IMR-90 (cell line): ENCODE measurements at regions not wholly inside any gene's neighbourhood (a gene's known extent, or its start where the extent isn't known, plus 50 kb on each side); places are given as distances from the start of the nearest gene placed in this dataset.

ENCODE experiments used
- ATAC-seq: fragments of 200-7000 bp; cut with Tn5 transposase; 2 replicates; pipeline ENCODE4 v1.9.1; 2020; ENCODE audit warnings: low read depth, mild to moderate bottlenecking, moderate library complexity
- BruUV-seq: library from RNA; stranded (reverse); fragments of 400-500 nt; replicated peaks from 2 replicates; lab custom pipeline; 2021; lab: Mats Ljungman, UMichigan
- CTCF ChIA-PET: fragments of 300-600 bp; formaldehyde crosslinking; extraction: SDS; loops from one replicate; lab custom pipeline; 2021; ENCODE audit warnings: antibody characterized with exemption; lab: Yijun Ruan, JAX
- POLR2A ChIA-PET: fragments of 300-600 bp; sonication (Branson Sonifier 250); formaldehyde crosslinking; loops from one replicate; lab custom pipeline; 2022; ENCODE audit warnings: antibody characterized with exemption; ENCODE audit not compliant: unreplicated experiment; lab: Charles Lee
- DNase-seq: peaks from one replicate; pipeline ENCODE4 v3.0.0; 2013
- H2AFZ ChIP-seq: replicated peaks from 2 replicates; pipeline ENCODE3; 2013; ENCODE audit warnings: low read length, mild to moderate bottlenecking; ENCODE audit not compliant: poor library complexity
- H2AK5ac ChIP-seq: 2 replicates; pipeline ENCODE4 v1.6.1; 2013; ENCODE audit warnings: low read depth, low read length, inconsistent platforms
- H2AK9ac ChIP-seq: replicated peaks from 2 replicates; pipeline ENCODE3; 2013; ENCODE audit warnings: mild to moderate bottlenecking, low read depth, low read length, moderate library complexity; ENCODE audit not compliant: poor library complexity
- H2BK120ac ChIP-seq: 2 replicates; pipeline ENCODE4 v1.6.1; 2013; ENCODE audit warnings: low read depth, low read length, inconsistent platforms
- H2BK15ac ChIP-seq: 3 replicates; pipeline ENCODE4 v1.6.1; 2013; ENCODE audit warnings: low read depth, low read length, inconsistent platforms
- H2BK20ac ChIP-seq: 2 replicates; pipeline ENCODE4 v1.6.1; 2013; ENCODE audit warnings: low read depth, mild to moderate bottlenecking, inconsistent platforms, low read length, moderate library complexity
- H2BK5ac ChIP-seq: 2 replicates; pipeline ENCODE4 v1.6.1; 2013; ENCODE audit warnings: mild to moderate bottlenecking, low read depth, low read length, inconsistent platforms; ENCODE audit not compliant: poor library complexity, severe bottlenecking
- H3K14ac ChIP-seq: replicated peaks from 2 replicates; pipeline ENCODE4 v1.6.1; 2013; ENCODE audit warnings: low read depth, low read length, inconsistent platforms
- H3K18ac ChIP-seq: 2 replicates; pipeline ENCODE4 v1.6.1; 2013; ENCODE audit warnings: low read depth, low read length, control low read depth
- H3K23ac ChIP-seq: 2 replicates; pipeline ENCODE4 v1.6.1; 2013; ENCODE audit warnings: low read depth, low read length, inconsistent platforms
- H3K27ac ChIP-seq: 2 replicates; pipeline ENCODE4 v1.5.1; 2013; ENCODE audit warnings: mild to moderate bottlenecking, control low read depth, low read length; ENCODE audit not compliant: insufficient read depth
- H3K27me3 ChIP-seq: 2 replicates; pipeline ENCODE4 v1.6.1; 2013; ENCODE audit warnings: low read length; ENCODE audit not compliant: control insufficient read depth, insufficient read depth
- H3K36me3 ChIP-seq: 2 replicates; pipeline ENCODE4 v1.6.1; 2013; ENCODE audit warnings: low read length, mixed read lengths; ENCODE audit not compliant: control insufficient read depth, insufficient read depth
- H3K4ac ChIP-seq: 2 replicates; pipeline ENCODE4 v1.6.1; 2013; ENCODE audit warnings: low read depth, low read length, inconsistent platforms
- H3K4me1 ChIP-seq: 2 replicates; pipeline ENCODE4 v1.6.1; 2013; ENCODE audit warnings: low read length, mixed read lengths; ENCODE audit not compliant: control insufficient read depth, insufficient read depth
- H3K4me2 ChIP-seq: 2 replicates; pipeline ENCODE4 v1.6.1; 2013; ENCODE audit warnings: low read depth, mild to moderate bottlenecking, control low read depth, low read length, moderate library complexity
- H3K4me3 ChIP-seq: 2 replicates; pipeline ENCODE4 v1.5.1; 2013; ENCODE audit warnings: low read depth, mild to moderate bottlenecking, control low read depth, low read length, moderate library complexity; ENCODE audit not compliant: insufficient read depth
- H3K56ac ChIP-seq: 2 replicates; pipeline ENCODE4 v1.6.1; 2013; ENCODE audit warnings: low read length, inconsistent platforms; ENCODE audit not compliant: insufficient read depth; ENCODE audit errors: extremely low read depth
- H3K79me1 ChIP-seq, 2 experiments: 2 replicates each; pipeline ENCODE4 v1.6.1; 2013; ENCODE audit warnings: low read length in 2 of 2, inconsistent platforms in 1 of 2, low read depth in 1 of 2
- H3K9ac ChIP-seq: 2 replicates; pipeline ENCODE4 v1.6.1; 2013; ENCODE audit warnings: low read depth, low read length, control low read depth
- H3K9me1 ChIP-seq: 2 replicates; pipeline ENCODE4 v1.6.1; 2013; ENCODE audit warnings: low read length, inconsistent platforms; ENCODE audit not compliant: insufficient read depth
- H3K9me3 ChIP-seq: 2 replicates; pipeline ENCODE4 v1.6.1; 2013; ENCODE audit warnings: low read length; ENCODE audit not compliant: control insufficient read depth, insufficient read depth
- H4K20me1 ChIP-seq: 2 replicates; pipeline ENCODE4 v1.6.1; 2013; ENCODE audit warnings: low read length, inconsistent platforms; ENCODE audit not compliant: insufficient read depth
- H4K5ac ChIP-seq: 2 replicates; pipeline ENCODE4 v1.6.1; 2013; ENCODE audit warnings: mild to moderate bottlenecking, low read depth, low read length, control low read depth
- H4K8ac ChIP-seq, 2 experiments: 2 replicates each; pipeline ENCODE4 v1.6.1; 2013; ENCODE audit warnings: low read depth in 2 of 2, low read length in 2 of 2, control low read depth in 1 of 2, inconsistent platforms in 1 of 2
- H4K91ac ChIP-seq: 2 replicates; pipeline ENCODE4 v1.6.1; 2013; ENCODE audit warnings: low read depth, low read length, inconsistent platforms; ENCODE audit not compliant: insufficient read depth
- BHLHE40 ChIP-seq: fragments of 150-350 bp; IDR thresholded peaks from 2 replicates; pipeline ENCODE4 v1.6.1; 2016; ENCODE audit warnings: mild to moderate bottlenecking, low read depth, low read length
- CTCF ChIP-seq: conservative IDR thresholded peaks from 2 replicates; pipeline ENCODE4 v1.5.1; 2012; ENCODE audit warnings: mild to moderate bottlenecking, low read depth, low read length, improper control_type of control experiment
- MXI1 ChIP-seq: IDR thresholded peaks from 2 replicates; pipeline ENCODE4 v1.6.1; 2012; ENCODE audit warnings: low read depth, mild to moderate bottlenecking, low read length, moderate library complexity, borderline replicate concordance
- WGBS, 2 experiments: methylation state at CpG; one replicate each; pipeline versions ENCODE4 v1.1.5 to v1.1.7; 2013; ENCODE audit warnings: missing lambda C conversion rate in 2 of 2; ENCODE audit not compliant: insufficient read length in 1 of 2; ENCODE audit errors: extremely low coverage in 2 of 2; 5-methylcytosine and 5-hydroxymethylcytosine counted together
- dilution Hi-C: fragments of 300-500 bp; cut with HindIII; formaldehyde crosslinking; loops from one replicate; pipeline ENCODE4 v1.14.3; 2018; ENCODE audit warnings: low sequenced_read_pairs; ENCODE audit not compliant: unreplicated experiment
- in situ Hi-C: fragments of 300-500 bp; cut with MboI; formaldehyde crosslinking; loops from 3 replicates; pipeline ENCODE4 v1.14.3; 2019; ENCODE audit warnings: low sequenced_read_pairs, inconsistent platforms, mixed read lengths
- intact Hi-C: fragments of 100-400 bp; cut with micrococcal nuclease; formaldehyde crosslinking; loops from 2 replicates; pipeline ENCODE4 v1.10.0; 2022

- no peak overlapping the region for H3K4me3 ChIP-seq
- H3K56ac ChIP-seq, result no peak overlapping the region
- intact Hi-C loops (no loop called here), dilution Hi-C loops (no loop called here), in situ Hi-C loops (no loop called here)
- H3K9me1 ChIP-seq, result no peaks in the 10 kb centered on the region
- POLR2A ChIA-PET, result no interaction called here
- H3K4me2 ChIP-seq, result no peak overlapping the region
- H3K14ac ChIP-seq, result no peak overlapping the region
- H3K27ac ChIP-seq, result no peak overlapping the region
- no TSS peak for BruUV-seq
- DNase-seq (no peak), ATAC-seq (no peak)
- no peak overlapping the region for H3K9ac ChIP-seq
- WGBS, 2 experiments, result no CpG with 5 or more reads among the region's 6 CpGs
- H2AFZ ChIP-seq, result no peak overlapping the region
- H3K9me3 ChIP-seq, result peaks cover 42% of the 10 kb centered on the region
- H2AK5ac ChIP-seq, result no peak overlapping the region
- H4K91ac ChIP-seq, result no peak overlapping the region
- no peak overlapping the region for H2BK5ac ChIP-seq
- no peak overlapping the region for H3K4ac ChIP-seq
- H2BK15ac ChIP-seq, result no peak overlapping the region
- no peaks in the 10 kb centered on the region for H4K20me1 ChIP-seq
- no peak overlapping the region for H2AK9ac ChIP-seq
- H2BK20ac ChIP-seq, result no peak overlapping the region
- no peaks in the 10 kb centered on the region for H3K36me3 ChIP-seq
- TF ChIP-seq MXI1 (no peak), CTCF (no peak), BHLHE40 (no peak)
- no peak overlapping the region for H4K5ac ChIP-seq
- no peak overlapping the region for H3K23ac ChIP-seq
- no peaks in the 10 kb centered on the region for H3K27me3 ChIP-seq
- H4K8ac ChIP-seq, result no peak overlapping the region
- no peaks in the 10 kb centered on the region for H3K4me1 ChIP-seq
- CTCF ChIA-PET, result no interaction called here
- no peaks in the 10 kb centered on the region for H3K79me1 ChIP-seq
- H2BK120ac ChIP-seq, result no peak overlapping the region
- no peak overlapping the region for H3K18ac ChIP-seq
These were observed 306.2 kb upstream of the MKI67 start for GRCh38 chr10:128432423-128432822.
